ENCODE measurements at regions not wholly inside any gene's neighbourhood (a gene's known extent, or its start where the extent isn't known, plus 50 kb on each side); places are given as distances from the start of the nearest gene placed in this dataset.

DNA sequence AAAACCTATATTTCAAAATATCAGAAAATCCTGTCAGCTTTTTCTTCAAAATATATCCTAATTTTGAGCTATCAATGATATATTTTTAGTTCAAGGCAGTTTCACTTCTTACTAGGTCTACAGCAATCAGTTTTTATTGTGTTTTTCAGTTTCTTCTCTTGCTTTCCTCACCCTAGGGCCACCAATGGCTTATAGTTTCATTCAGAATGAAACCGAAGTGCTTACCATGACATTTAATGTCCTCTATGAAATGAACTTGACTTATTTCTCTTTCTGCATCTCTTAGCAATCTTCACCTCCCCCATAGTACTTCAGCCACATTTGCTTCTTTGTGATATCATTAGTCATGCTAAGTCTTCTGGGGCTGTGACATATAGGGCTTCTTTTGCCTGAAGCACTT lies 100.3 kb downstream of the ARL5B start:
- DNase-seq, result no peak
- Histone ChIP-seq H3K36me3 (no peaks in the 10 kb centered on the region), H3K4me3 (no peak overlapping the region), H3K27ac (no peak overlapping the region), H3K4me1 (no peaks in the 10 kb centered on the region), H3K27me3 (no peaks in the 10 kb centered on the region), H3K9me3 (no peaks in the 10 kb centered on the region)
- TF ChIP-seq POLR2A (IDR thresholded peaks at IDR 0.05), result no peak
- TF ChIP-seq, protein P1, sequence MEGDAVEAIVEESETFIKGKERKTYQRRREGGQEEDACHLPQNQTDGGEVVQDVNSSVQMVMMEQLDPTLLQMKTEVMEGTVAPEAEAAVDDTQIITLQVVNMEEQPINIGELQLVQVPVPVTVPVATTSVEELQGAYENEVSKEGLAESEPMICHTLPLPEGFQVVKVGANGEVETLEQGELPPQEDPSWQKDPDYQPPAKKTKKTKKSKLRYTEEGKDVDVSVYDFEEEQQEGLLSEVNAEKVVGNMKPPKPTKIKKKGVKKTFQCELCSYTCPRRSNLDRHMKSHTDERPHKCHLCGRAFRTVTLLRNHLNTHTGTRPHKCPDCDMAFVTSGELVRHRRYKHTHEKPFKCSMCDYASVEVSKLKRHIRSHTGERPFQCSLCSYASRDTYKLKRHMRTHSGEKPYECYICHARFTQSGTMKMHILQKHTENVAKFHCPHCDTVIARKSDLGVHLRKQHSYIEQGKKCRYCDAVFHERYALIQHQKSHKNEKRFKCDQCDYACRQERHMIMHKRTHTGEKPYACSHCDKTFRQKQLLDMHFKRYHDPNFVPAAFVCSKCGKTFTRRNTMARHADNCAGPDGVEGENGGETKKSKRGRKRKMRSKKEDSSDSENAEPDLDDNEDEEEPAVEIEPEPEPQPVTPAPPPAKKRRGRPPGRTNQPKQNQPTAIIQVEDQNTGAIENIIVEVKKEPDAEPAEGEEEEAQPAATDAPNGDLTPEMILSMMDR (IDR thresholded peaks at IDR 0.05), result no peak

DNA sequence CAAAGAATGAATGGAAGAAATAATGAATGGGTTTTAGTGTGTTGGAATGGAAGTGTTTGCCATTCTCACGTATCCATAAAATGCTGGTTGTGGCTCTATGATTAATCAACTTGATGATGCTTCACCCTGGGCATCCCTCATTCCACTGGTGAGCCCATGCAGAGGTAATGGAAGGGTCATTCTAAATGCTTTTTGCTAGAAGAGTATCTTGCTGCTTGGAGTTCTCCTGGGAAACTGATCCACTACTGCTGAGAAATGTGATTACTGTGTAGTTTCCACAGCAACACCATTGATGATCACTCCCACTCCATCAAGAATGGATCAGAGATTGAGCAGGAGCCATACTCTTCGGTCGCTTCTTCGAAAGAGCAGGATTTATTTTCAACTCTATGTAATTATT lies 101.6 kb downstream of the ARL5B start:
- Histone ChIP-seq H3K36me3 (no peaks in the 10 kb centered on the region), H3K27me3 (no peaks in the 10 kb centered on the region), H3K4me3 (no peak overlapping the region), H3K4me1 (no peaks in the 10 kb centered on the region), H3K9me3 (no peaks in the 10 kb centered on the region), H3K27ac (no peak overlapping the region)
- TF ChIP-seq POLR2A (IDR thresholded peaks at IDR 0.05), result no peak
- TF ChIP-seq, protein P1 (IDR thresholded peaks at IDR 0.05), result no peak
- no peak for DNase-seq

GRCh38 chr10:18767981-18768380 lies 108.8 kb downstream of the ARL5B start:
- no peak overlapping the region for H3K27ac ChIP-seq
- TF ChIP-seq, protein P1 (IDR thresholded peaks at IDR 0.05), result no peak
- TF ChIP-seq POLR2A (IDR thresholded peaks at IDR 0.05), result no peak
- H3K27me3 ChIP-seq, result no peaks in the 10 kb centered on the region
- no peaks in the 10 kb centered on the region for H3K36me3 ChIP-seq
- DNase-seq, result no peak
- H3K9me3 ChIP-seq, result no peaks in the 10 kb centered on the region
- H3K4me1 ChIP-seq, result no peaks in the 10 kb centered on the region
- H3K4me3 ChIP-seq, result no peak overlapping the region

GRCh38 chr10:18773180-18773579 lies 113.9 kb downstream of the ARL5B start:
- Histone ChIP-seq H3K27ac (no peak overlapping the region), H3K4me3 (no peak overlapping the region), H3K36me3 (no peaks in the 10 kb centered on the region), H3K9me3 (no peaks in the 10 kb centered on the region), H3K27me3 (no peaks in the 10 kb centered on the region), H3K4me1 (no peaks in the 10 kb centered on the region)
- DNase-seq, result no peak
- no peak for TF ChIP-seq POLR2A (IDR thresholded peaks at IDR 0.05)
- TF ChIP-seq, protein P1 (IDR thresholded peaks at IDR 0.05), result no peak

DNA sequence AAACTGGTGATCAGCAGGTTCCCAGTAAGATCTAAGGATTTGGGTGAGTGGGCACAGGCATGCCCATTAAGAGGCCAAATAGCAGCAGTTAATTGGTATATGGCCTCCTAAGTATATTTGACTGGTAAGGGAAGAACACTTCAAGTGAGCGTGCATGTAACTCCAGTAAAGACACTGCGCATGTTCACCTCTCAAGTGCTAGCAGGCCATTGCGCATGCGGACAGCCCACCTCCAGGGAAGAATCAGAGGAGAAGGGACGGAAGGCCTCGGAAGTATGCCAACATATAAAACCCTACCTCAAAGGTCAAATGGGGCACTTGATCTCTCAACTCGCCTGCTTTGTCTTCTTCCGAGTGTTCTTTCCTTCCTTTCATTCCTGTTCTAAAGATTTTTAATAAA lies 118.0 kb downstream of the ARL5B start:
- no peaks in the 10 kb centered on the region for H3K9me3 ChIP-seq
- no peaks in the 10 kb centered on the region for H3K36me3 ChIP-seq
- H3K4me3 ChIP-seq, result no peak overlapping the region
- DNase-seq, result no peak
- H3K4me1 ChIP-seq, result no peaks in the 10 kb centered on the region
- no peak overlapping the region for H3K27ac ChIP-seq
- no peaks in the 10 kb centered on the region for H3K27me3 ChIP-seq
- TF ChIP-seq, protein P1 (IDR thresholded peaks at IDR 0.05), result no peak
- no peak for TF ChIP-seq POLR2A (IDR thresholded peaks at IDR 0.05)

- Histone ChIP-seq H3K4me1 (no peaks in the 10 kb centered on the region), H3K4me3 (no peak overlapping the region), H3K27me3 (no peaks in the 10 kb centered on the region), H3K27ac (no peak overlapping the region), H3K9me3 (peaks cover 0 to 6% (median 0%) of the 10 kb centered on the region in 4 donors), H3K36me3 (no peaks in the 10 kb centered on the region)
- DNase-seq, result no peak
- no peak for TF ChIP-seq POLR2A (IDR thresholded peaks at IDR 0.05)
- TF ChIP-seq, protein P1 (IDR thresholded peaks at IDR 0.05), result no peak
These were observed 127.2 kb downstream of the ARL5B start for GRCh38 chr10:18786478-18786877.

Measured in Peyer's patch (tissue), 4 donors.